Activated naive CD4-positive, alpha-beta T cell (primary cell): ENCODE measurements at regions not wholly inside any gene's neighbourhood (a gene's known extent, or its start where the extent isn't known, plus 50 kb on each side); places are given as distances from the start of the nearest gene placed in this dataset.

Source experiments
- DNase-seq, 4 experiments: peaks; one replicate each; lab custom pipeline; 2025; lab: John Stamatoyannopoulos, UW

- DNase-seq, result no peak
Observed at GRCh38 chr18:47547539-47548202, 296.2 kb upstream of the SKOR2 start.

- DNase-seq, result no peak
Observed at GRCh38 chr18:47545613-47546012, 294.2 kb upstream of the SKOR2 start.

GRCh38 chr18:47543080-47543479 lies 291.6 kb upstream of the SKOR2 start:
- no peak for DNase-seq

GRCh38 chr18:47542551-47542950 lies 291.1 kb upstream of the SKOR2 start:
- DNase-seq, result no peak

- no peak for DNase-seq
Observed at GRCh38 chr18:47531717-47532116, 280.3 kb upstream of the SKOR2 start.

GRCh38 chr18:47530695-47531094 lies 279.2 kb upstream of the SKOR2 start:
- no peak for DNase-seq

GRCh38 chr18:47528343-47528742 lies 276.9 kb upstream of the SKOR2 start:
- DNase-seq, result no peak

- no peak for DNase-seq
Observed at GRCh38 chr18:47526147-47526546, 274.7 kb upstream of the SKOR2 start.

GRCh38 chr18:47522359-47522758 lies 270.9 kb upstream of the SKOR2 start:
- no peak for DNase-seq

- DNase-seq, result no peak
Observed at GRCh38 chr18:47520263-47520662, 268.8 kb upstream of the SKOR2 start.

- no peak for DNase-seq
Observed at GRCh38 chr18:47519706-47520105, 268.2 kb upstream of the SKOR2 start.

- no peak for DNase-seq
Observed at GRCh38 chr18:47519277-47519676, 267.8 kb upstream of the SKOR2 start.

GRCh38 chr18:47513614-47514013 lies 262.2 kb upstream of the SKOR2 start:
- no peak for DNase-seq

GRCh38 chr18:47512726-47513435 lies 261.4 kb upstream of the SKOR2 start:
- no peak for DNase-seq

- no peak for DNase-seq
Observed at GRCh38 chr18:47512056-47512455, 260.6 kb upstream of the SKOR2 start.

- DNase-seq, result no peak
Observed at GRCh38 chr18:47510831-47511230, 259.4 kb upstream of the SKOR2 start.

GRCh38 chr18:47507651-47508050 lies 256.2 kb upstream of the SKOR2 start:
- DNase-seq, result no peak

GRCh38 chr18:47506897-47507296 lies 255.4 kb upstream of the SKOR2 start:
- no peak for DNase-seq

- DNase-seq, result no peak
Observed at GRCh38 chr18:47501946-47502345, 250.5 kb upstream of the SKOR2 start.

GRCh38 chr18:47500930-47501329 lies 249.5 kb upstream of the SKOR2 start:
- DNase-seq, result no peak

GRCh38 chr18:47492691-47493090 lies 241.2 kb upstream of the SKOR2 start:
- no peak for DNase-seq

GRCh38 chr18:47490882-47491281 lies 239.4 kb upstream of the SKOR2 start:
- no peak for DNase-seq

- no peak for DNase-seq
Observed at GRCh38 chr18:47485221-47485797, 233.8 kb upstream of the SKOR2 start.
